Brain pericyte (primary cell): ENCODE measurements at regions not wholly inside any gene's neighbourhood (a gene's known extent, or its start where the extent isn't known, plus 50 kb on each side); places are given as distances from the start of the nearest gene placed in this dataset.
"Not testable (repeated sequence)": the region's sequence is repeated elsewhere in the genome, so short reads cannot be mapped to it uniquely, and the experiment has no call there.

Source experiments
- DNase-seq: peaks from one replicate; pipeline ENCODE4 v3.0.0-alpha.2; 2012; ENCODE audit warnings: low read depth, low spot score

DNA sequence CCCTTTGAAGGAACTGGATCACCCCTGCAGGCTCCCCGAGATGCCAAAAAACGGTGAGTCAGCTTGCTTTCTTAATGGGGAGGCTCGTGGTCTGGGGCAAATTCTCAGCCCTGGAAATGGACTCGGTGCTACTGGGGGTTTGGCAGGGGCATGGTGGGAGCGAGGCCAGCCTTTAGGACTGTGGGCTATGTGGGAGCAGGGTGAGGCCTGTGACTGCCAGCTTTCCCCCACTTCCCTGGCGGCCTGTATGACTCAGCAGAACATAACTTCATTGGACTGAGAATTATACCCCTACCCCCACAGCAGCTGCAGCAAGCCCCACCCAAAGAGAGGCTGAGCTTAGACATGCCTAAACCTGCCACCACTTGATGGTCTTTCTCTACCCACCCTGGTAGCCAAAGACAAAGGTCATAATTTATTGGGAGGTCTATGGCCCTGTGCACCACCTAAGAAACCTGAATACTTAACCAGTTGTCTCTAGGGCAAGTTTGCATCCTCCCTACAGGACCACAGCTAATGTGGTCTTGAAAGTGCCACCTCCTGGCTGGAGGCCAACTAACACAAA is 325.3 kb downstream of the TLE1 start:
- DNase-seq, result no peak

DNA sequence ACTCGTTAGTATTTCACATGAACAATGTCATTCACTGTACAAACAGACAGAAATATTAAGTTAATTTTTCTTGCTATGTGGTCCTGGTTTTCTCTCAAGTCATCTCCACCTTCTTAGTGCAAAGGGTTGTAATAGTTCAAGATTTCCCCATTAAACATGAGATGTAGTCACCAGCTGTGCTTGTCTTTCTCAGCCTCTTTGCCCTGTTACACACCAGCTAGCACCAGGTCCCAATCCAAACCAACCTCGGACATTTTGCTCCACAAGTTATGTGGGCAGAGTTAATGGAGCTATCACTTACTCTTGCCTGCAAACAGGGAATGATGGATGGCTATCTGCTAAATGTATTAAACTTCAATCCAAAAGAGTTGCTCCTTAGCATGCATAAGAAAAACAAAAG is 328.1 kb downstream of the TLE1 start:
- DNase-seq, result no peak

DNA sequence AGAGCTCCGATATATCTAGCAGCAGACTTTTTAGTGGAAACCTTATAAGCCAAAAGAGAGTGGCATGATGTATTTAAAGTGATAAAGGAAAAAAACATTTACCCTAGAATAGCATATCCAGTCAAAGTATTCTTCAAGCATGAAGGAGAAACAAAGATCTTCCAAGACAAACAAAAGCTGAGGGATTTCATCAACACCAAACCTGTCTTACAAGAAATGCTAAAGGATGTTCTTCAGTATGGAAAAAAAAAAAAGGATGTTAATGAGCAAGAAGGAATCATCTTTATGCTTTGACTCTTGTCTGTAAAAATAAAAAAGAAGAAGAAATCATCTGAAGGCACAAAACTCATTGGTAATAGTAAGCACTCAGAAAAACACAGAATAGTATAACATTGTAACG is 338.2 kb downstream of the TLE1 start:
- no peak for DNase-seq

DNA sequence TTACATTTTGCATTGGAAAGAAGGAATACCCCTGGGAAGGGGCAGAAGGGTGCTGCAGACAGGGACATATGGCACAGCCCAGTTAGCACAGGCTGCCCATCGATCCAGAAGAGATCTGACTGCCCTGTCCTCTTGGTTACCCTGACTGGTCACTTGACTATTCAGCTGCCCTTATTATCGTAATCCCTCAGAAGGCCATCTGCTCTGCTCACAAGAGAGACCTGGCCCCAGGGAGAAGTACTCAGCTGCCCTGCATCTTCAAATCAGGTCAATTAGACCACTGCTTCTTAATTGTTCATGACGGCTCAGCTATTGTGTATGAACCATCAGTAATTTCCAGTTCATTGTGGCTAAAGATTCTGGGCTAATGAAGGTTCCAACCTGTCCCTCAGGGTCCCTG is 345.0 kb downstream of the TLE1 start:
- DNase-seq, result no peak

DNA sequence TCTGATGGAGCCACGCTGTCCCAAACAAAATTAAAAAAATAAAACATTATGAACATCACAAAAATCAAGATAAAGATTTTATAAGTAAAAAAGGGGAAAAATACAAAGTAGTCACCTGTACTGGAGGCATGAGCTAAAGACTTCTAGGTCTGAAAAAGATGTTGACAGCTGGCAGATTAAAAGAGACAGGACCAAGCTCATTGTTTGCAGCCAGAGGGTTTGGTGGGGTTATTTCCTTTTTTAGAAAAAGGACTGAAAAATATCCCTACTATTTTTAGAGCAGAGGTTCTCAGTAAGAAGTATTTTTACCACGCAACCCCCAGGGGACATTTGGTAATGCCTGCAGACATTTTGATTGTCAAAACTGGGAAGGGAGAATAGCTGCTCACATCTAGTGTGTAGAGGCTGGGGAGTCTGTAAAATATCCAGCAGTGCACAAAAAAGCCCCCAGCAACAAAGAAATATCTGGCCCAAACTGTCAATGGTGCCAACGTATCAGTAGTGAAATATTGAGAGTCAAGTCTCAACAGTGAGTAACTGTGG is 353.4 kb downstream of the TLE1 start:
- DNase-seq, result no peak

DNA sequence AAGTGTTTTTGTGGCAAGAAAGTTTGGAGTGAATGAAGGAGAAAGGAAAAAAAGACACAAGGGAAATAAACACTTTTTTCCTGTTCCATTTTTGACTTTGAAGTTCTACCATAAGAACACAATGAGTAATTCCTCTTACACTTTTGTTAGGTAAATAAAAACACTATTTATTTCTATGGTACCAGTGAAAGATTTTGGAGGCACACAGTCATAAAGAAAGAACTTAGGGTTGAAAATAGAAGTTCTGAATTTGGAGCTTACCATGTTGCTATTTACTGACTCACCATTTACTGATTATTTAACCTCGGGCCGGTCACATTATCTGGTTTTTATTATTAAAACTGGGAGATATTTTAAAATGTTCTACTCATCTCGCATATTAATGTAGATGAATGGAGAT is 367.8 kb downstream of the TLE1 start:
- DNase-seq, result no peak

DNA sequence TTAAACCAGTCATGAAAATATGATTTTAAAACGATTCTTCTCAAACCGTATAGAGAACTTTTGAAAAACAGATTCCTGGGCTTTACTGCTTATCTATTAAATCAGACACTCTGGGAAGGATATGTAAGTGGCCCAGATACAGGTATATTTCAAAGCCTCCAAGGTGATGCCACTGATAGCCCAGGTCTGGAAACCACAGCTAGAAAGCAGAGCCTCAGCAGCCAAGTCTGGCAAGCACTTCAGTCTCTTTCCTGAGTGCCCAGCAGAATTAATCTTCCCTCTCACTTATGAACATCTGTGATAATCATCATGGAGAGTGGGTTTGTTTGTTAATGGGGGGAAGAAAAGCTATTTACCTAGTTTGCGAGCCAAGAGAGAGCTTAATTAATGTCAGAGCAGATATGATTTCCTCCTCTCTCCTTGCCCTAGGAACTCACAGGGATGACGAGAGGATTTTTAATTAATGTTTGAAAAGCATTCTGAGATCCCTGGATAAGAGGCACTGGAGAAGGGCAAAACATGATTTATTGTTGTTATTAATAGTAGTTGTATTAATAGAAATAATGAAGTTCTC is 368.4 kb downstream of the TLE1 start:
- no peak for DNase-seq

DNA sequence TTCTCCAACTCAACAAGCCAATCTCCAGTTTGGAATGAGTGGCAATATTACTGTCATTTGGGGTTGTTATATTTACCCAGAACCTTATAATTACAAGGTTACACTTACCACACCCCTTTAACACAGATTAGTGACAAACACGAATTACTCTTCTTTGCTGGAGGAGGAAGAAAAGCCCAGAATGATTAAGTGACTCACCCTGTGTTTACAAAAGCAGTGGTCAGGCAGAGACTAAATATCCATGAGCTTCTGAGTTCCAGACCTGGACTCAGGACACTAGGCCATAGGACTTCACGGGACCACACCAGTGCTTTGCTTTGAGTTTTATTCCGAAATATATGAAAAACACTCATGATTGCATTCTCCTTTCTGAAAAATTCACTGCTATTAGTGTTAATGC is 370.8 kb downstream of the TLE1 start:
- DNase-seq, result no peak

DNA sequence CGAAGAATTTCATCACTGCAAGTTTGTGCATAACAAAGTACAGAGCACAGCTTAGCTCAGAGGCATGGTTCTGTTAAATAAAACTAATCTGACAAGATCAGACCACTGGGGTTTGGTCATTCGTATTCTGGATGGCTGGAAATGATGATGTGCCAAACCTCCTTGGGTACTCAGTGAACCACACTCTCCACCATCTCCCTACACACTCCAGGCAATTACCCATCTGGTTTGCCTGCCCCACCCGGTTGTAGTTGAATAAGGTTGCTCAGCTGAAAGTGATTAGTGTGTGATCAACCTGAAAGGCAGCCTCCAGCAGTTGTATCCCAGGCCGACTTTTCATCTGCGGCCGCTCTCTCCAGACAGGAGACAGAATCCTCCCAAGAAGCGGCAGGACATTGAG is 371.4 kb downstream of the TLE1 start:
- DNase-seq, result no peak

DNA sequence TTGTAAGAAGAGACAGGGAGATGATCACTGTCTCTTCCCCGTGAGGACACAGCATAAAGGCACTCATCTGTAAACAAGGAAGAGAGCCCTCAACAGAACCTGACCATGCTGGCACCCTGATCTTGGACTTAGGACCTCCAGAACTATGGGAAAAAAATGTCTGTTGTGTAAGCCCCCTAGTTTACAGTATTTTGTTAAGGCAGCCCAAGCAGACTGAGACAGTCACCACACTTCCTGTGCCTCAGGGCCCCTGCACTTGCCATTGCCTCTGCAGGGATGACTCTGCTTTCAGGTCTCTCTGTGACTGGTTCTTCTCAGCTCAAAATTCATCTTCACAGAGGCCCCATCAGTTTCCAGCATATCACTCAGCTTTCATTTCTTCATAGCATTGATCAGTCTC is 372.1 kb downstream of the TLE1 start:
- no peak for DNase-seq

DNA sequence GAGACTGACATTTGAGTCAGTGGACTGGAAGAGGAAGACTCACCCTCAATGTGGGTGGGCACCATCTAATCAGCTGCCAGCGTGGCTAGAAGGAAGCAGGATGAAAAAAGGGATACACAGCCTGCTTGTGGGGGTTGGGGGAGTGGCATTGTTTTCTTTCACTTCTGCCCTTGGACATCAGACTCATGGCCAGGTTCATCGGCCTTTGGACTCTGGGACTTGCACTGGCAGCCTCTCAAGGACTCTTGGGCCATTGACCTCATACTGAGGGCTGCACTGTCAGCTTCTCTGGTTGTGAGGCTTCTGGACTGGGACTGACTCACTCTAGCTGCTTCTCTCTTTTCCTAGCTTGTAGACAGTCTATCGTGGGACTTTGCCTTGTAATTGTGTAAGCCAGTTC is 374.9 kb downstream of the TLE1 start:
- no peak for DNase-seq

DNA sequence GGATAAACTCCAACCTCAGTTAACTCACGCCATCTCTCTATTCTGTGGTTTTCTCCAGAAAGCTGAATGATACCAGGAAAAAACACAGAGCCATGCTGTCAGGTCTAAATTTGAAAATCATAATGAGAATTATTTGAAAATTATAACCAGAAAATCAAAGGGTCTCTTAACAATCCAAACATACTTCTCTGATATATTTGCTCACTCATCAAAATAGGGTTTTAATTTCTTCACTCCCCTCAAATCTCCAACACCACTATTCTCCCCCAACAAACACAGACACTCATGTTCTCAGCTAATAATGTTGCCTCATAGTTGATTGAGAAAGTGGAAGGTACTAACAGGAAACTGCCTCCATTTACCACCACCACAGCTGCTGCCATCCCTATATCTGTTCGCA is 375.5 kb downstream of the TLE1 start:
- DNase-seq, result no peak

DNA sequence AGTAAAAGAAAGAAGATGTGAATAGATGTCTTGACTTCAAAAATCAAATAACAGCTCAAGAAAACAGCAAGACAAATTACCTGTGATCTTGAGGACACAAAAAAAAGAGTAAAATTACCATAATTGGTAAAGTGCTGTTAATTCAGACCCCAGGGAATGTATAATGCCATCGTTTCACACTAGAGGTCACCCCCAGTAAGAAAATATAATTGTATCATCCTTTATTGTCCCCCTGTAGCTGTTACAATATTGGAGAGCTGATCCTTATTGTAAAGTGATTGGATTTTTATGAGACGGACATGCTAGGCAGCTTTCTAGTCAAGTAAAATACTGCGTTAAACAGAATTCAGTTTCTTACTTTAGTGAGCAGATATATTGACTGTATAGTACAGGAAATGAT is 377.0 kb downstream of the TLE1 start:
- DNase-seq, result no peak

DNA sequence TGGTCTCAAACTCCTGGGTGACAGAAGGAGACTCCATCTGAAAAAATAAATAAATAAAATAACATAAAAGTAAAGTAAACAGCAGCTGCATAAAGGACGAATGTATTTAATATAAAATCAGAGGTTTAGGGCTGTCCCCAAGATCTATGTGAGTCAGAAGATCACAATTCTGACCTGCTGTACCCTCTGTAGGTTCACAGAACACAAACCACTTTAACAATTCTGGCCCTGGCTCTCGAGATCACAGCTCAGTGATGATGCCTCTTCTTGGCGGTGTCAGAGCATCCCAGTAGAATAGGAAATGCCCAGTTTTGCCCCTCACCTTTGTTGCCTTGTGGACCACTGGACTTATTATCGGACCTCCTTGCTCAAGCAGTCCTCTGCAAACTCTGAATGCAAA is 380.9 kb downstream of the TLE1 start:
- no peak for DNase-seq

DNA sequence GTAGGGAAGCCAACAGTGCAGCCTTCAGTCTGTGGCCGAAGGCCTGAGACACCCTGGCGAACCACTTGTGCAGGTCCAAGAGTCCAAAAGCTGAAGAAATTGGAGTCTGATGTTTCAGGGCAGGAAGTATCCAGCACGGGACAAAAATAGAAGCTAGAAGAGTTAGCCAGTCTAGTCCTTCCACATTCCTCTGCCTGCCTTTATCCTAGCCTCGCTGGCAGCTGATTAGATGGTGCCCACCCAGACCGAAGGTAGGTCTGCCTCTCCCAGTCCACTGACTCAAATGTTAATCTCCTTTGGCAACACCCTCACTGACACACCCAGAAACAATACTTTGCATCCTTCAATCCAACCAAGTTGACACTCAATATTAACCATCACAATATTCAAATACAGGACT is 381.6 kb downstream of the TLE1 start:
- DNase-seq, result not testable (repeated sequence)

DNA sequence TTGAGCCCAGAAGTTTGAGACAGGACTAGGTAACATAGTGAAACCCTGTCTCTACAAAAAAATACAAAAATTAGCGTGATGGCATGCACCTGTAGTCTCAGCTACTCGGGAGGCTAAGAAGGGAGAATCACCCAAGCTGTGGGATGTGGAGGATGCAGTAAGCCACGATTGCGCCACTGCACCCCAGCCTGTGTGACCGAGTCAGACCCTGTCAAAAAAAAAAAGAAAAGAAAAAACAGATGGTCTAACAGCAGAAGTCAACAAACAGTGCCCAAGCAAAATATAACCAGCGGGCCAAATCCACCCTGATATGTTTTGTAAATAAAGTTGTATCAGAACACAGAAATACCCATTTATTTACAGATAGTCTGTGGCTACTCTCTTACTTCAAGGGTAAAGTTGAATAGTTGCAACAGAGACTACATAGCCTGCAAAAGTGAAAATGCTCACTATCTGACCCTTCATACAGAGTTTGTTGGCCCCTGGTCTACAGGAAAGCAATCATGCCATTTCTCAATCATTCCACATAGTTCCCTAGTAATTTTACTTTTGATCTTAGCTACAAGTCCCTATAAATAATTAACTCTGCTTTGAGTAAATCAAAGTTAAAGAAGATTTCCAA is 383.7 kb downstream of the TLE1 start:
- no peak for DNase-seq

DNA sequence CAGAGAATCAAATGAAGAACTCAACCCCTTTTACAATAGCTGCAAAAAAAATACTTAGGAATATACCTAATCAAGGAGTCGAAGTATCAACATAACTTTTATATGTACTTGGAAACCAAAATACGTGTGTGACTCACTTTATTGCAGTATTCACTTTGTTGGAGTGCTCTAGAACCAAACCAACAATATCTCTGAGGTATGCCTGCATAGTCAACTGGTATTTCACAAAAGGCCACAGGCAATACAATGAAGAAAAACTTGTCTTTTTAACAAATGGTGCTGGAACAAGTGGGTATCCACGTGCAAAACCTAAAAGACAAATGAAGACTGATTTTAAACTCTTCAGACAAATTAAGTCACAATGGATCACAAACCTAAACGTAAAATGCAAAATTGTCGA is 385.7 kb downstream of the TLE1 start:
- DNase-seq, result no peak

DNA sequence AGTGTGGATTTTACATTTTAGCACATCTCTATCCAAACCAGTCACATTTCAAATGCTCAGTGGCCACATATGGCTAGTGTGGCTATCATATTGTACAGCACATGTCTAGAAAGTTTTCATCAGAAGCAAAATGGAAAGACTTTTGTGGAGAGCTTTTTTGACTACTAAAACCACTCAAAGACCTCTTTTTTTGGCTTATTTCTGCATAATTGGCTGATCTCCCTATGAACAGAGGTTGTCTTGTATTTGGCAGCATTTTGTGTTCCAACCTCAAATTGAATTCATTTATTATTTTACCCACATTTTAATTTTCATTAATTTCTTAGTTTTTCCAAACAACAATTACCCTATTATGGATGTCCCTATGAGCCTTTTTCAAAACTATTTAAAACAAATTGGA is 395.7 kb downstream of the TLE1 start:
- DNase-seq, result no peak

DNA sequence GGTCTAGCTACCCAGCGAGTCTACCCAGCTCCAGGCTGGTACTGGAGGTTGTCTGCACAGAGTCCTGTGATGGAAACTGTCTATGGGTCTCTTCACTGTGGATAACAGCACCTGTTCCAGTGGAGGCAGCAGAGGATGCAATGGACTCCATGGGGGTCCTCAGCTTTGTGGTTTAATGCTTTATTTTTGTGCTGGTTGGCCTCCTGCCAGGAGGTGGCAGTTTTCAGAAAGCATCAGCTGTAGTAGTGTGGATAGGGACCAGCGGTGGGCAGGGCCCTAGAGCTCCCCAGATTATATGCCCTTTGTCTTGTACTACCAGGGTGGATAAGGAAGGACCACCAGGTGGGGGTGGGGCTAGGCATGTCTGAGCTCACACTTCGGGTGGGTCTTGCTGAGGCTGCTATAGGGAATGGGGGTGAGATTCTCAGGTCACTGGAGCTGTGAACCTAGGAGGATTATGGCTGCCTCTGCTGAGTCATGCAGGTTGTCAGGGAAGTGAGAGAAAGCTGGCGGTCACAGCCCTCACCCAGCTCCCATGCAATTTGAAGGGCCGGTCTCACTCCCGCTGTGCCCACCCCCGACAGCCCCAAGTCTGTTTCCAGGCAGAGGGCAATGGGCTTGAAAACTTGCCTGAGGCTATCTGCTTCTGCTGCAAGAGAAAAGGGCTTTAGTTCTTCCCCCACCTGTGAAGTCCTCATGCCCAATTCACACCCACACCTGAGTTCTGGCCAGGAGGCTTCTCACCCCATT is 397.1 kb downstream of the TLE1 start:
- DNase-seq, result peak; percentile 8

DNA sequence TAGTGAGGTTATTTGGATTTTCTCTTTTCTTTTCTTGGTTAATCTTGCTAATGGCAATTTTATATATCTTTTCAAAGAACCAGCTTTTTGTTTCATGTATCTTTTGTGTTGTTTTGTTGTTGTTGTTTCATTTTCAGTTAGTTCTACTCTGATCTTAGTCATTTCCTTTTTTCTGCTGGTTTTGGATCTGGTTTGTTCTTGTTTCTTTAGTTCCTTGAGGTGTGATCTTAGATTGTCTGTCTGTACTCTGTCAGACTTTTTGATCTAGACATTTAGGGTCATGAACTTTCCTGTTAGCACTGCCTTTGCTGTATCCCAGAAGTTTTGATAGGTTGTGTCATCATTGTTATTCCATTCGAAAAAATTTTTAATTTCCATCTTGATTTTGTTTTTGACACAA is 399.7 kb downstream of the TLE1 start:
- no peak for DNase-seq

DNA sequence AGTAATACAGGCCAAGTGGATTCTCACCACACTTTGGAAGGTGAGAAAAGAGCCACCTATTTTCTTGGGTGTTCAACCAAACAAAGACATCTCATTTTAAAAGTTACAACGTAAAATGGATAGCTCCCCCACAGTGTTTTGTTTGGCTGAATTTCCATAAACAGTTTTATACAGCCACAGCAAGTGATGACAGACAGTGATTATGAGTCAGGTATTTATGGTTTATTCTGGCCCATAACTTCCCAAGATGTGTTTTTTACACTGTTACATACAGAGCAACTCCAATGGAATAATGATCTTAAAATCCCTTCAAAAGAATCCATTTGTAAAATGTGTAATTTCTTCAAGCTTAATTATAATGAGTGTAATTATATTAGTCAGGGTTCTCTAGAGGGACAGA is 421.3 kb downstream of the TLE1 start:
- DNase-seq, result no peak

DNA sequence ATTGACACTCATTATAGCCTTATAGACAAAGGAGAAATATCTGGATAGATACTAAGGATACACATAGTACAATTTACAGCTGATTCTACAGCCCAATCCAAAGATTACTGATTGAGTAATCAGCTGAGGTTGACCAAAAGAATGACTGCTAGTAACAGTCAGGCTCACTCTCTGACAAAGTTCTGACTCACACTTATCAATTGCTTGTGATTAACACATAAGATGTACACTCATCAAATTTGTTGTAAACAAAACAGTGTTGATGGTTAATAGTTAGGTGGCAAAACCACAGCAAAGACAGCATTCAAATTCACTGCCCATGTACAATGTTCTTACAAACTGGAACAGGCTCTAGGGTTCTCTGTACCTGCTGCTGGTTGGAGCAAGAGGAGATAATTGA is 422.7 kb downstream of the TLE1 start:
- no peak for DNase-seq

DNA sequence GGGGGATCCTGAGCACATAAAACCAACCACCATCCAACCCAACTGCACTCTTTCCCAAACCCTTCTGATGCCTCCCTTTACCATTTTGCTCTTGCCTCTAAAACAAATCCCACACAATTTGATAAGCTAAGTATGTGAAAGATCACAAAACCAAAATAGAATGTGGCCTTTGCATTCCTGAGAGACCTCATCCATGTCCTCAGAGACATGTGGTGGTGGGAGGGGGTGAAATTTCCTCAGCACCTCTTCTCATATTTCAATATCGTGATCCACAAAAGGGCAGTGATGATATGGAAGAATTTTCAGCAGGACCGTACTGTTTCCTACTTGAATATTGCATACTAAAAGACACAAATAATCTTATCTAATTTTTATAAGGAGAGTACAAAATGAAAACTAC is 423.3 kb downstream of the TLE1 start:
- no peak for DNase-seq
